IMR-90 (cell line): ENCODE measurements at regions not wholly inside any gene's neighbourhood (a gene's known extent, or its start where the extent isn't known, plus 50 kb on each side); places are given as distances from the start of the nearest gene placed in this dataset.

Experiments used
- ATAC-seq: fragments of 200-7000 bp; cut with Tn5 transposase; 2 replicates; pipeline ENCODE4 v1.9.1; 2020; ENCODE audit warnings: low read depth, mild to moderate bottlenecking, moderate library complexity
- BruUV-seq: library from RNA; stranded (reverse); fragments of 400-500 nt; replicated peaks from 2 replicates; lab custom pipeline; 2021; lab: Mats Ljungman, UMichigan
- CTCF ChIA-PET: fragments of 300-600 bp; formaldehyde crosslinking; extraction: SDS; loops from one replicate; lab custom pipeline; 2021; ENCODE audit warnings: antibody characterized with exemption; lab: Yijun Ruan, JAX
- POLR2A ChIA-PET: fragments of 300-600 bp; sonication (Branson Sonifier 250); formaldehyde crosslinking; loops from one replicate; lab custom pipeline; 2022; ENCODE audit warnings: antibody characterized with exemption; ENCODE audit not compliant: unreplicated experiment; lab: Charles Lee
- DNase-seq: peaks from one replicate; pipeline ENCODE4 v3.0.0; 2013
- H2AFZ ChIP-seq: replicated peaks from 2 replicates; pipeline ENCODE3; 2013; ENCODE audit warnings: low read length, mild to moderate bottlenecking; ENCODE audit not compliant: poor library complexity
- H2AK5ac ChIP-seq: 2 replicates; pipeline ENCODE4 v1.6.1; 2013; ENCODE audit warnings: low read depth, low read length, inconsistent platforms
- H2AK9ac ChIP-seq: replicated peaks from 2 replicates; pipeline ENCODE3; 2013; ENCODE audit warnings: mild to moderate bottlenecking, low read depth, low read length, moderate library complexity; ENCODE audit not compliant: poor library complexity
- H2BK120ac ChIP-seq: 2 replicates; pipeline ENCODE4 v1.6.1; 2013; ENCODE audit warnings: low read depth, low read length, inconsistent platforms
- H2BK15ac ChIP-seq: 3 replicates; pipeline ENCODE4 v1.6.1; 2013; ENCODE audit warnings: low read depth, low read length, inconsistent platforms
- H2BK20ac ChIP-seq: 2 replicates; pipeline ENCODE4 v1.6.1; 2013; ENCODE audit warnings: low read depth, mild to moderate bottlenecking, inconsistent platforms, low read length, moderate library complexity
- H2BK5ac ChIP-seq: 2 replicates; pipeline ENCODE4 v1.6.1; 2013; ENCODE audit warnings: mild to moderate bottlenecking, low read depth, low read length, inconsistent platforms; ENCODE audit not compliant: poor library complexity, severe bottlenecking
- H3K14ac ChIP-seq: replicated peaks from 2 replicates; pipeline ENCODE4 v1.6.1; 2013; ENCODE audit warnings: low read depth, low read length, inconsistent platforms
- H3K18ac ChIP-seq: 2 replicates; pipeline ENCODE4 v1.6.1; 2013; ENCODE audit warnings: low read depth, low read length, control low read depth
- H3K23ac ChIP-seq: 2 replicates; pipeline ENCODE4 v1.6.1; 2013; ENCODE audit warnings: low read depth, low read length, inconsistent platforms
- H3K27ac ChIP-seq: 2 replicates; pipeline ENCODE4 v1.5.1; 2013; ENCODE audit warnings: mild to moderate bottlenecking, control low read depth, low read length; ENCODE audit not compliant: insufficient read depth
- H3K27me3 ChIP-seq: 2 replicates; pipeline ENCODE4 v1.6.1; 2013; ENCODE audit warnings: low read length; ENCODE audit not compliant: control insufficient read depth, insufficient read depth
- H3K36me3 ChIP-seq: 2 replicates; pipeline ENCODE4 v1.6.1; 2013; ENCODE audit warnings: low read length, mixed read lengths; ENCODE audit not compliant: control insufficient read depth, insufficient read depth
- H3K4ac ChIP-seq: 2 replicates; pipeline ENCODE4 v1.6.1; 2013; ENCODE audit warnings: low read depth, low read length, inconsistent platforms
- H3K4me1 ChIP-seq: 2 replicates; pipeline ENCODE4 v1.6.1; 2013; ENCODE audit warnings: low read length, mixed read lengths; ENCODE audit not compliant: control insufficient read depth, insufficient read depth
- H3K4me2 ChIP-seq: 2 replicates; pipeline ENCODE4 v1.6.1; 2013; ENCODE audit warnings: low read depth, mild to moderate bottlenecking, control low read depth, low read length, moderate library complexity
- H3K4me3 ChIP-seq: 2 replicates; pipeline ENCODE4 v1.5.1; 2013; ENCODE audit warnings: low read depth, mild to moderate bottlenecking, control low read depth, low read length, moderate library complexity; ENCODE audit not compliant: insufficient read depth
- H3K56ac ChIP-seq: 2 replicates; pipeline ENCODE4 v1.6.1; 2013; ENCODE audit warnings: low read length, inconsistent platforms; ENCODE audit not compliant: insufficient read depth; ENCODE audit errors: extremely low read depth
- H3K79me1 ChIP-seq, 2 experiments: 2 replicates each; pipeline ENCODE4 v1.6.1; 2013; ENCODE audit warnings: low read length in 2 of 2, inconsistent platforms in 1 of 2, low read depth in 1 of 2
- H3K9ac ChIP-seq: 2 replicates; pipeline ENCODE4 v1.6.1; 2013; ENCODE audit warnings: low read depth, low read length, control low read depth
- H3K9me1 ChIP-seq: 2 replicates; pipeline ENCODE4 v1.6.1; 2013; ENCODE audit warnings: low read length, inconsistent platforms; ENCODE audit not compliant: insufficient read depth
- H3K9me3 ChIP-seq: 2 replicates; pipeline ENCODE4 v1.6.1; 2013; ENCODE audit warnings: low read length; ENCODE audit not compliant: control insufficient read depth, insufficient read depth
- H4K20me1 ChIP-seq: 2 replicates; pipeline ENCODE4 v1.6.1; 2013; ENCODE audit warnings: low read length, inconsistent platforms; ENCODE audit not compliant: insufficient read depth
- H4K5ac ChIP-seq: 2 replicates; pipeline ENCODE4 v1.6.1; 2013; ENCODE audit warnings: mild to moderate bottlenecking, low read depth, low read length, control low read depth
- H4K8ac ChIP-seq, 2 experiments: 2 replicates each; pipeline ENCODE4 v1.6.1; 2013; ENCODE audit warnings: low read depth in 2 of 2, low read length in 2 of 2, control low read depth in 1 of 2, inconsistent platforms in 1 of 2
- H4K91ac ChIP-seq: 2 replicates; pipeline ENCODE4 v1.6.1; 2013; ENCODE audit warnings: low read depth, low read length, inconsistent platforms; ENCODE audit not compliant: insufficient read depth
- BHLHE40 ChIP-seq: fragments of 150-350 bp; IDR thresholded peaks from 2 replicates; pipeline ENCODE4 v1.6.1; 2016; ENCODE audit warnings: mild to moderate bottlenecking, low read depth, low read length
- MAZ ChIP-seq: IDR thresholded peaks from 2 replicates; pipeline ENCODE4 v1.6.1; 2012; ENCODE audit warnings: low read depth, mild to moderate bottlenecking, low read length, improper control_type of control experiment, moderate library complexity, borderline replicate concordance
- MXI1 ChIP-seq: IDR thresholded peaks from 2 replicates; pipeline ENCODE4 v1.6.1; 2012; ENCODE audit warnings: low read depth, mild to moderate bottlenecking, low read length, moderate library complexity, borderline replicate concordance
- NFE2L2 ChIP-seq: fragments of 150-350 bp; IDR thresholded peaks from 2 replicates; pipeline ENCODE4 v1.6.1; 2016; ENCODE audit warnings: low read depth, mild to moderate bottlenecking, low read length
- RAD21 ChIP-seq: IDR thresholded peaks from 2 replicates; pipeline ENCODE4 v1.6.1; 2012; ENCODE audit warnings: low read length, improper control_type of control experiment
- WGBS, 2 experiments: methylation state at CpG; one replicate each; pipeline versions ENCODE4 v1.1.5 to v1.1.7; 2013; ENCODE audit warnings: missing lambda C conversion rate in 2 of 2; ENCODE audit not compliant: insufficient read length in 1 of 2; ENCODE audit errors: extremely low coverage in 2 of 2; 5-methylcytosine and 5-hydroxymethylcytosine counted together
- dilution Hi-C: fragments of 300-500 bp; cut with HindIII; formaldehyde crosslinking; loops from one replicate; pipeline ENCODE4 v1.14.3; 2018; ENCODE audit warnings: low sequenced_read_pairs; ENCODE audit not compliant: unreplicated experiment
- in situ Hi-C: fragments of 300-500 bp; cut with MboI; formaldehyde crosslinking; loops from 3 replicates; pipeline ENCODE4 v1.14.3; 2019; ENCODE audit warnings: low sequenced_read_pairs, inconsistent platforms, mixed read lengths
- intact Hi-C: fragments of 100-400 bp; cut with micrococcal nuclease; formaldehyde crosslinking; loops from 2 replicates; pipeline ENCODE4 v1.10.0; 2022
- TF ChIP-seq, protein P1 (sequence below): fragments of 150-350 bp; IDR thresholded peaks from 2 replicates; pipeline ENCODE4 v1.6.1; 2017; ENCODE audit warnings: mild to moderate bottlenecking, antibody characterized with exemption, low read length, low read depth

DNA sequence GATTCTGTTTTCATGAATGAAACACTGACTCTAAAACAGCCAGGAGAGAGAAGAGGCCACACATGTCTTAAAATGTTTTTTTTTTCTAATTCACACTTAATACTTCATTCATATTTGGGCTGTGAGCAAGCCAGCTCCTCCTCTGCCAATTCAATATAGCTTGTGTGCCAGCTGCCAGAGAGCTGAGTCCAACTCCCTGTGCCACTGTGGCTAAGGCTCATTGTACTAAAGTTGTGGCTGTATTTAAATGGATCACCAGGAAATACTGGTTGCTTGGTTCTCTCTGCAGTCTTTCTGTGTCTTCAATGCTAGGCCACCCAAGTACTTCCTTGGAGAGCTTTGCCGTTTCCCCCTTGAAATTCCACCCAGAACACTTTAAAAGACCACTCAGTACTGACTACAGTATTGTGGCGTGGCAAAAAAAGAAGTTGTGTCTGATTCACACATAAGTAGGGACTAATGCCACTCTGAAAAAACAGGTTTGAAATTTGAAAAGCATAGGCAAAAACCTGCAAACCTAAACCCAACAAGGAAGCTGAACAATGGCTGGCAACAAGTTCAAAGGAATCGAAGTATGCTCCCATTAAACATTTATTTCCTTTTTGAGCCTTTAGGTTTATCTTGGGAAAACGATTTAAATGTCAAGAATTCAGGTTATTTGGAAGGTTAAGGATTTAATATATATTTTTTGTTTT is 524.7 kb downstream of the DIPK2A start:
- H3K36me3 ChIP-seq: no peaks in the 10 kb centered on the region
- no peak overlapping the region for H2AFZ ChIP-seq
- no peak overlapping the region for H4K5ac ChIP-seq
- no peaks in the 10 kb centered on the region for H3K4me1 ChIP-seq
- no peaks in the 10 kb centered on the region for H3K79me1 ChIP-seq
- H3K14ac ChIP-seq: no peak overlapping the region
- H3K18ac ChIP-seq: no peak overlapping the region
- H2BK20ac ChIP-seq: no peak overlapping the region
- no TSS peak for BruUV-seq
- no peaks in the 10 kb centered on the region for H4K20me1 ChIP-seq
- H2BK120ac ChIP-seq: no peak overlapping the region
- no peak overlapping the region for H3K4me2 ChIP-seq
- DNase-seq (no peak), ATAC-seq (no peak)
- H2AK5ac ChIP-seq: no peak overlapping the region
- H3K27me3 ChIP-seq: no peaks in the 10 kb centered on the region
- H2AK9ac ChIP-seq: no peak overlapping the region
- H3K4me3 ChIP-seq: no peak overlapping the region
- no peak overlapping the region for H3K9ac ChIP-seq
- TF ChIP-seq BHLHE40 (no peak), RAD21 (no peak), MXI1 (no peak), NFE2L2 (no peak), MAZ (no peak)
- TF ChIP-seq, protein P1, sequence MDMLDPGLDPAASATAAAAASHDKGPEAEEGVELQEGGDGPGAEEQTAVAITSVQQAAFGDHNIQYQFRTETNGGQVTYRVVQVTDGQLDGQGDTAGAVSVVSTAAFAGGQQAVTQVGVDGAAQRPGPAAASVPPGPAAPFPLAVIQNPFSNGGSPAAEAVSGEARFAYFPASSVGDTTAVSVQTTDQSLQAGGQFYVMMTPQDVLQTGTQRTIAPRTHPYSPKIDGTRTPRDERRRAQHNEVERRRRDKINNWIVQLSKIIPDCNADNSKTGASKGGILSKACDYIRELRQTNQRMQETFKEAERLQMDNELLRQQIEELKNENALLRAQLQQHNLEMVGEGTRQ: no peak
- no peak overlapping the region for H4K91ac ChIP-seq
- H3K23ac ChIP-seq: no peak overlapping the region
- no peak overlapping the region for H2BK15ac ChIP-seq
- no CpG with 5 or more reads among the region's 4 CpGs for WGBS, 2 experiments
- ChIA-PET POLR2A (no interaction called here), CTCF (no interaction called here)
- intact Hi-C loops (no loop called here), in situ Hi-C loops (no loop called here), dilution Hi-C loops (no loop called here)
- no peak overlapping the region for H2BK5ac ChIP-seq
- no peaks in the 10 kb centered on the region for H3K9me1 ChIP-seq
- H3K9me3 ChIP-seq: no peaks in the 10 kb centered on the region
- H3K56ac ChIP-seq: no peak overlapping the region
- H4K8ac ChIP-seq: no peak overlapping the region
- H3K27ac ChIP-seq: no peak overlapping the region
- no peak overlapping the region for H3K4ac ChIP-seq
